ENCODE measurements at regions not wholly inside any gene's neighbourhood (a gene's known extent, or its start where the extent isn't known, plus 50 kb on each side); places are given as distances from the start of the nearest gene placed in this dataset.
"Not testable (repeated sequence)": the region's sequence is repeated elsewhere in the genome, so short reads cannot be mapped to it uniquely, and the experiment has no call there.

GRCh38 chr5:153372425-153373129 is 117.9 kb upstream of the GRIA1 start:
- Mint-ChIP-seq H3K27ac (no peak overlapping the region), H3K27me3 (no peaks in the 10 kb centered on the region), H3K4me3 (no peak overlapping the region), H3K9me3 (peaks cover 4% of the 10 kb centered on the region), H3K36me3 (ENCODE audit: low read depth) (no peaks in the 10 kb centered on the region), H3K4me1 (ENCODE audit: low read depth) (no peaks in the 10 kb centered on the region)
- no peak for DNase-seq

- no peaks in the 10 kb centered on the region for H3K4me1 Mint-ChIP-seq (ENCODE audit: low read depth)
- no peak for DNase-seq
- H3K27ac Mint-ChIP-seq, result no peak overlapping the region
- no peaks in the 10 kb centered on the region for H3K27me3 Mint-ChIP-seq
- peaks cover 4% of the 10 kb centered on the region for H3K9me3 Mint-ChIP-seq
- no peak overlapping the region for H3K4me3 Mint-ChIP-seq
- H3K36me3 Mint-ChIP-seq (ENCODE audit: low read depth), result no peaks in the 10 kb centered on the region
Observed at GRCh38 chr5:153373130-153373498, 117.4 kb upstream of the GRIA1 start.

- H3K36me3 Mint-ChIP-seq (ENCODE audit: low read depth); H3K9me3 Mint-ChIP-seq; H3K27me3 Mint-ChIP-seq; H3K4me3 Mint-ChIP-seq; H3K4me1 Mint-ChIP-seq (ENCODE audit: low read depth); DNase-seq; H3K27ac Mint-ChIP-seq: not testable (repeated sequence)
Observed at GRCh38 chr5:153381630-153382029, 108.8 kb upstream of the GRIA1 start.

GRCh38 chr5:153390569-153390968 is 99.9 kb upstream of the GRIA1 start:
- Mint-ChIP-seq H3K36me3 (ENCODE audit: low read depth) (no peaks in the 10 kb centered on the region), H3K27ac (no peak overlapping the region)
- DNase-seq, result no peak

GRCh38 chr5:153399595-153399994 is 90.9 kb upstream of the GRIA1 start:
- H3K4me1 Mint-ChIP-seq (ENCODE audit: low read depth), result no peaks in the 10 kb centered on the region
- no peak overlapping the region for H3K4me3 Mint-ChIP-seq
- H3K9me3 Mint-ChIP-seq, result no peaks in the 10 kb centered on the region
- no peaks in the 10 kb centered on the region for H3K27me3 Mint-ChIP-seq
- no peaks in the 10 kb centered on the region for H3K36me3 Mint-ChIP-seq (ENCODE audit: low read depth)
- DNase-seq, result no peak
- H3K27ac Mint-ChIP-seq, result no peak overlapping the region

More at GRCh38 chr5:153390569-153390968, 99.9 kb upstream of the GRIA1 start:
- Mint-ChIP-seq H3K4me1 (ENCODE audit: low read depth) (no peaks in the 10 kb centered on the region), H3K27me3 (no peaks in the 10 kb centered on the region), H3K9me3 (no peaks in the 10 kb centered on the region), H3K4me3 (no peak overlapping the region)

- H3K36me3 Mint-ChIP-seq (ENCODE audit: low read depth), result no peaks in the 10 kb centered on the region
- H3K27ac Mint-ChIP-seq, result no peak overlapping the region
- H3K27me3 Mint-ChIP-seq, result no peaks in the 10 kb centered on the region
- H3K4me1 Mint-ChIP-seq (ENCODE audit: low read depth), result no peaks in the 10 kb centered on the region
- no peak overlapping the region for H3K4me3 Mint-ChIP-seq
- no peak for DNase-seq
- H3K9me3 Mint-ChIP-seq, result no peaks in the 10 kb centered on the region
Observed at GRCh38 chr5:153400931-153401330, 89.5 kb upstream of the GRIA1 start.

GRCh38 chr5:153402550-153402949 is 87.9 kb upstream of the GRIA1 start:
- Mint-ChIP-seq H3K9me3 (no peaks in the 10 kb centered on the region), H3K4me1 (ENCODE audit: low read depth) (no peaks in the 10 kb centered on the region), H3K27me3 (no peaks in the 10 kb centered on the region), H3K36me3 (ENCODE audit: low read depth) (no peaks in the 10 kb centered on the region), H3K27ac (no peak overlapping the region), H3K4me3 (no peak overlapping the region)
- DNase-seq, result no peak

- DNase-seq, result no peak
- H3K4me1 Mint-ChIP-seq (ENCODE audit: low read depth), result no peaks in the 10 kb centered on the region
- H3K4me3 Mint-ChIP-seq, result no peak overlapping the region
- H3K27me3 Mint-ChIP-seq, result no peaks in the 10 kb centered on the region
- no peak overlapping the region for H3K27ac Mint-ChIP-seq
- no peaks in the 10 kb centered on the region for H3K9me3 Mint-ChIP-seq
- no peaks in the 10 kb centered on the region for H3K36me3 Mint-ChIP-seq (ENCODE audit: low read depth)
Observed at GRCh38 chr5:153403470-153403869, 87.0 kb upstream of the GRIA1 start.

GRCh38 chr5:153404747-153405146 is 85.7 kb upstream of the GRIA1 start:
- peaks cover 2% of the 10 kb centered on the region for H3K9me3 Mint-ChIP-seq
- no peaks in the 10 kb centered on the region for H3K27me3 Mint-ChIP-seq
- H3K36me3 Mint-ChIP-seq (ENCODE audit: low read depth), result no peaks in the 10 kb centered on the region
- no peak for DNase-seq
- H3K27ac Mint-ChIP-seq, result no peak overlapping the region
- H3K4me3 Mint-ChIP-seq, result no peak overlapping the region
- H3K4me1 Mint-ChIP-seq (ENCODE audit: low read depth), result no peaks in the 10 kb centered on the region

GRCh38 chr5:153421676-153422075 is 68.8 kb upstream of the GRIA1 start:
- no peak overlapping the region for H3K27ac Mint-ChIP-seq
- no peak overlapping the region for H3K4me3 Mint-ChIP-seq
- H3K4me1 Mint-ChIP-seq (ENCODE audit: low read depth), result no peaks in the 10 kb centered on the region
- H3K36me3 Mint-ChIP-seq (ENCODE audit: low read depth), result no peaks in the 10 kb centered on the region
- no peak for DNase-seq
- no peaks in the 10 kb centered on the region for H3K27me3 Mint-ChIP-seq
- H3K9me3 Mint-ChIP-seq, result peaks cover 13% of the 10 kb centered on the region

GRCh38 chr5:153425914-153426313 is 64.6 kb upstream of the GRIA1 start:
- Mint-ChIP-seq H3K4me3 (no peak overlapping the region), H3K9me3 (peaks cover 13% of the 10 kb centered on the region), H3K4me1 (ENCODE audit: low read depth) (no peaks in the 10 kb centered on the region), H3K27ac (no peak overlapping the region), H3K36me3 (ENCODE audit: low read depth) (no peaks in the 10 kb centered on the region), H3K27me3 (no peaks in the 10 kb centered on the region)
- no peak for DNase-seq

GRCh38 chr5:153429761-153430380 is 60.6 kb upstream of the GRIA1 start:
- Mint-ChIP-seq H3K9me3 (peaks cover 5% of the 10 kb centered on the region), H3K4me3 (no peak overlapping the region), H3K27me3 (no peaks in the 10 kb centered on the region), H3K36me3 (ENCODE audit: low read depth) (no peaks in the 10 kb centered on the region), H3K27ac (no peak overlapping the region), H3K4me1 (ENCODE audit: low read depth) (no peaks in the 10 kb centered on the region)
- DNase-seq, result no peak

- Mint-ChIP-seq H3K9me3 (peaks cover 4% of the 10 kb centered on the region), H3K4me1 (ENCODE audit: low read depth) (no peaks in the 10 kb centered on the region), H3K27me3 (no peaks in the 10 kb centered on the region), H3K4me3 (no peak overlapping the region), H3K27ac (no peak overlapping the region), H3K36me3 (ENCODE audit: low read depth) (no peaks in the 10 kb centered on the region)
- DNase-seq, result no peak
Observed at GRCh38 chr5:153432583-153432982, 57.9 kb upstream of the GRIA1 start.

GRCh38 chr5:153437251-153437650 is 53.2 kb upstream of the GRIA1 start:
- Mint-ChIP-seq H3K27ac (no peak overlapping the region), H3K9me3 (peaks cover 4% of the 10 kb centered on the region)

GRCh38 chr5:153439130-153439529 is 51.3 kb upstream of the GRIA1 start:
- no peak for DNase-seq
- H3K4me3 Mint-ChIP-seq, result no peak overlapping the region
- H3K4me1 Mint-ChIP-seq (ENCODE audit: low read depth), result no peaks in the 10 kb centered on the region
- no peaks in the 10 kb centered on the region for H3K36me3 Mint-ChIP-seq (ENCODE audit: low read depth)
- H3K27ac Mint-ChIP-seq, result no peak overlapping the region
- H3K9me3 Mint-ChIP-seq, result peaks cover 1% of the 10 kb centered on the region
- H3K27me3 Mint-ChIP-seq, result no peaks in the 10 kb centered on the region

More at GRCh38 chr5:153437251-153437650, 53.2 kb upstream of the GRIA1 start:
- no peaks in the 10 kb centered on the region for H3K4me1 Mint-ChIP-seq (ENCODE audit: low read depth)
- no peak for DNase-seq
- no peak overlapping the region for H3K4me3 Mint-ChIP-seq
- no peaks in the 10 kb centered on the region for H3K27me3 Mint-ChIP-seq
- no peaks in the 10 kb centered on the region for H3K36me3 Mint-ChIP-seq (ENCODE audit: low read depth)

All from activated T-cell treated with anti-CD3 and anti-CD28 coated beads, Interleukin-2, amount 50 U/mL, for 24 hours (primary cell).